ENCODE measurements at regions not wholly inside any gene's neighbourhood (a gene's known extent, or its start where the extent isn't known, plus 50 kb on each side); places are given as distances from the start of the nearest gene placed in this dataset.

- Histone ChIP-seq H3K27me3 (replicated peaks in 1 of 4; ENCODE audit: control extremely low read depth in 1 of 4, control insufficient read depth in 3 of 4, insufficient read depth in 4 of 4, low read length in 3 of 4) (peaks cover 0 to 1% (median 0%) of the 10 kb centered on the region in 4 experiments), H3K9ac (ENCODE audit: low read length) (no peak overlapping the region), H3K79me2 (ENCODE audit: control insufficient read depth, insufficient read depth, low read length) (no peaks in the 10 kb centered on the region), H3K4me2 (replicated peaks; ENCODE audit: low read depth, low read length, poor library complexity, severe bottlenecking) (no peak overlapping the region), H4K20me1 (ENCODE audit: control insufficient read depth, insufficient read depth, low read length, poor library complexity, severe bottlenecking) (no peaks in the 10 kb centered on the region), H3K9me3 (ENCODE audit: control extremely low read depth in 1 of 3, control insufficient read depth in 2 of 3, insufficient read depth in 1 of 3, low read length in 2 of 3) (peaks cover 0 to 24% (median 8%) of the 10 kb centered on the region in 3 donors), H3K4me1 (ENCODE audit: control insufficient read depth in 2 of 2, insufficient read depth in 2 of 2, low read length in 2 of 2) (no peaks in the 10 kb centered on the region), H3K27ac (ENCODE audit: low read length in 2 of 2) (no peak overlapping the region), H3K36me3 (replicated peaks in 1 of 2; ENCODE audit: control extremely low read depth in 1 of 2, control insufficient read depth in 1 of 2, extremely low read depth in 1 of 2, insufficient read depth in 2 of 2, low read length in 1 of 2) (no peaks in the 10 kb centered on the region), H2AFZ (ENCODE audit: insufficient read depth, low read depth, low read length, poor library complexity, severe bottlenecking) (no peak overlapping the region), H3K4me3 (ENCODE audit: control extremely low read depth in 1 of 5, extremely low read depth in 1 of 5, insufficient read depth in 1 of 5, low read depth in 2 of 5, low read length in 4 of 5) (no peak overlapping the region)
- ATAC-seq (ENCODE audit: low read depth) (no peak), DNase-seq (no peak)
- Mint-ChIP-seq H3K4me1 (no peaks in the 10 kb centered on the region), H3K27me3 (peaks cover 6% of the 10 kb centered on the region), H3K4me3 (no peak overlapping the region), H3K9me3 (ENCODE audit: insufficient read depth) (peaks cover 3% of the 10 kb centered on the region), H3K27ac (no peak overlapping the region)
- TF ChIP-seq CTCF (IDR thresholded peaks at IDR 0.05), result no peak
- TF ChIP-seq EZH2 (IDR thresholded peaks at IDR 0.05; ENCODE audit: borderline replicate concordance, insufficient read depth, low read depth, low read length, poor library complexity, severe bottlenecking), result no peak
- intact Hi-C loops (cut with micrococcal nuclease), result no loop called here
- POLR2A ChIA-PET, result no interaction called here
- CTCF ChIA-PET, result no interaction called here
Observed at GRCh38 chr3:66912306-66912705, 85.8 kb upstream of the KBTBD8 start.

- POLR2A ChIA-PET, result no interaction called here
- no peak for TF ChIP-seq CTCF (IDR thresholded peaks at IDR 0.05)
- H2AFZ ChIP-seq (ENCODE audit: insufficient read depth, low read depth, low read length, poor library complexity, severe bottlenecking), result no peak overlapping the region
- intact Hi-C loops (cut with micrococcal nuclease), result no loop called here
- 92% methylated on average over 1 of the region's 2 CpGs for WGBS (ENCODE audit: insufficient coverage)
- no peaks in the 10 kb centered on the region for H3K4me1 ChIP-seq (ENCODE audit: control insufficient read depth in 2 of 2, insufficient read depth in 2 of 2, low read length in 2 of 2)
- H3K36me3 ChIP-seq (replicated peaks in 1 of 2; ENCODE audit: control extremely low read depth in 1 of 2, control insufficient read depth in 1 of 2, extremely low read depth in 1 of 2, insufficient read depth in 2 of 2, low read length in 1 of 2), result no peaks in the 10 kb centered on the region
- peaks cover 0 to 2% (median 0%) of the 10 kb centered on the region in 4 experiments for H3K27me3 ChIP-seq (replicated peaks in 1 of 4; ENCODE audit: control extremely low read depth in 1 of 4, control insufficient read depth in 3 of 4, insufficient read depth in 4 of 4, low read length in 3 of 4)
- H3K9me3 ChIP-seq (ENCODE audit: control extremely low read depth in 1 of 3, control insufficient read depth in 2 of 3, insufficient read depth in 1 of 3, low read length in 2 of 3), result peaks cover 0 to 4% (median 0%) of the 10 kb centered on the region in 3 donors
- H3K79me2 ChIP-seq (ENCODE audit: control insufficient read depth, insufficient read depth, low read length), result no peaks in the 10 kb centered on the region
- H3K4me2 ChIP-seq (replicated peaks; ENCODE audit: low read depth, low read length, poor library complexity, severe bottlenecking), result no peak overlapping the region
- H4K20me1 ChIP-seq (ENCODE audit: control insufficient read depth, insufficient read depth, low read length, poor library complexity, severe bottlenecking), result no peaks in the 10 kb centered on the region
- H3K27ac ChIP-seq (ENCODE audit: low read length in 2 of 2), result no peak overlapping the region
- no peak overlapping the region for H3K9ac ChIP-seq (ENCODE audit: low read length)
- no peak for ATAC-seq (ENCODE audit: low read depth)
- peaks cover 3% of the 10 kb centered on the region for H3K9me3 Mint-ChIP-seq (ENCODE audit: insufficient read depth)
- H3K4me1 Mint-ChIP-seq, result no peaks in the 10 kb centered on the region
- no peak overlapping the region for H3K4me3 Mint-ChIP-seq
- no peak for DNase-seq
- no peak overlapping the region for H3K4me3 ChIP-seq (ENCODE audit: control extremely low read depth in 1 of 5, extremely low read depth in 1 of 5, insufficient read depth in 1 of 5, low read depth in 2 of 5, low read length in 4 of 5)
- H3K27me3 Mint-ChIP-seq, result peaks cover 8% of the 10 kb centered on the region
- CTCF ChIA-PET, result no interaction called here
- H3K27ac Mint-ChIP-seq, result no peak overlapping the region
Observed at GRCh38 chr3:66922058-66922457, 76.0 kb upstream of the KBTBD8 start.

All from B cell (primary cell).